ENCODE measurements at regions not wholly inside any gene's neighbourhood (a gene's known extent, or its start where the extent isn't known, plus 50 kb on each side); places are given as distances from the start of the nearest gene placed in this dataset.

GRCh38 chr2:40809156-40809555, 357.3 kb upstream of the SLC8A1 start:
- no peak for DNase-seq

GRCh38 chr2:40814616-40815015, 362.7 kb upstream of the SLC8A1 start:
- DNase-seq: no peak

GRCh38 chr2:40820319-40820718, 368.4 kb upstream of the SLC8A1 start:
- no peak for DNase-seq

GRCh38 chr2:40823478-40823877, 371.6 kb upstream of the SLC8A1 start:
- DNase-seq: no peak

- no peak for DNase-seq
Observed at GRCh38 chr2:40824278-40824677, 372.4 kb upstream of the SLC8A1 start.

GRCh38 chr2:40827392-40827791, 375.5 kb upstream of the SLC8A1 start:
- DNase-seq: no peak

- DNase-seq: no peak
Observed at GRCh38 chr2:40831321-40831873, 379.5 kb upstream of the SLC8A1 start.

GRCh38 chr2:40841856-40842255, 390.0 kb upstream of the SLC8A1 start:
- DNase-seq: no peak

- no peak for DNase-seq
Observed at GRCh38 chr2:40844353-40845277, 392.7 kb upstream of the SLC8A1 start.

- no peak for DNase-seq
Observed at GRCh38 chr2:40851661-40852060, 399.8 kb upstream of the SLC8A1 start.

GRCh38 chr2:40859617-40860016, 407.7 kb upstream of the SLC8A1 start:
- DNase-seq: no peak

GRCh38 chr2:40867829-40868228, 415.9 kb upstream of the SLC8A1 start:
- no peak for DNase-seq

- no peak for DNase-seq
Observed at GRCh38 chr2:40872580-40872979, 420.7 kb upstream of the SLC8A1 start.

GRCh38 chr2:40874380-40874779, 422.5 kb upstream of the SLC8A1 start:
- DNase-seq: no peak

GRCh38 chr2:40877734-40878288, 425.9 kb upstream of the SLC8A1 start:
- no peak for DNase-seq

- no peak for DNase-seq
Observed at GRCh38 chr2:40879305-40879704, 427.4 kb upstream of the SLC8A1 start.

- no peak for DNase-seq
Observed at GRCh38 chr2:40886100-40886499, 434.2 kb upstream of the SLC8A1 start.

GRCh38 chr2:40886655-40887054, 434.8 kb upstream of the SLC8A1 start:
- no peak for DNase-seq

- DNase-seq: no peak
Observed at GRCh38 chr2:40896358-40896757, 444.5 kb upstream of the SLC8A1 start.

GRCh38 chr2:40914666-40915065, 462.8 kb upstream of the SLC8A1 start:
- DNase-seq: no peak

- no peak for DNase-seq
Observed at GRCh38 chr2:40915651-40916050, 463.8 kb upstream of the SLC8A1 start.

GRCh38 chr2:40935349-40935748, 483.5 kb upstream of the SLC8A1 start:
- DNase-seq: no peak

- no peak for DNase-seq
Observed at GRCh38 chr2:40937284-40937683, 485.4 kb upstream of the SLC8A1 start.

GRCh38 chr2:40953341-40953740, 501.5 kb upstream of the SLC8A1 start:
- no peak for DNase-seq
